GM21447 (cell line): ENCODE measurements at regions not wholly inside any gene's neighbourhood (a gene's known extent, or its start where the extent isn't known, plus 50 kb on each side); places are given as distances from the start of the nearest gene placed in this dataset.

Experiments used
- ATAC-seq: cut with Tn5 transposase; IDR thresholded peaks from one replicate; pipeline ENCODE4 v1.9.1; 2021; ENCODE audit not compliant: unreplicated experiment

DNA sequence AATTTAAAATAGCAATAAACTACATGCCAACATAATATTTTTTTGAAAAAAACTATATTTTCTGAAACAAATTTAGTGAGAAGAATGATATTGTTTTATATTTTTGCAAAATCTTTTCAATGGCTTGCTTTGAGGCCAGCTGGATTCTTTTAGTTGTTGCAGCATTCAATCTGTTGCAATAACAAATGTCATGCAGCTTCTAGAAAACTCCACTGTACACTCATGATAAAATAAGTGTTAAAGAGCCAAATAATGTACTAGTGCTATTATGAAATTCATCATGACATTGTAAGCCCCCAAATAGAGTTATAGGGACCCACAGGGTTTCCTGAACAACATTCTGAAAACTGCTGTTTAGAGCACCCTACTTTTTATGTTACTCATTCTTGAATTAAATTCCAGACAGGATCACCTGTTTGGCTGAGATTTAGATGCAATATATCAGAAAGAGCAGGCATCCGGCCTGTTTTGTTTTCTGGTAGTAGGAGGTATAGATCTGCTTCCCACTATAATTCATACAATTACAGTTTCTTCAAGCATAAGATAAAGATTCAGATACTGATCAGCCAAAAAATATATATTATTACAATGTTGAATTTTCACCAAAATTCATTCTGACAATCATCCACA is 703.0 kb upstream of the ZNF385D start:
- no peak for ATAC-seq

DNA sequence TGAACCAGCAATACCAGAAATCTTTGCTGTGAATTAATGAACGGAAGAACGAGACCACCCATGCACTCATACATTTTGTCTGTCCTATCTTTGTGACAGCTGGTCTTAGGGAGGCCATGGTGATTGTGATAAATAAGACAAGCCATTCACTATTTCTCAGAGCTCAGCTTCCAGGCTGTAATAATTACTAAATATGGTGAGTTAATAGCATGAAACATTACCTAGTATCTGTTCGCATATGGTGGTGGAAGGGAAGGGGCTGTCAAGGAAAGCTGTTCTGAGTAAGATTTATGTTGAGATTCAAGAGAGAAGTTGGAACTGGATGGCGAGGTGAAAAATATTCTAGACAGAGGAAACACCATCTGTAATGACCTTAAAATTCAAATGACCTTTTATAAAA is 719.0 kb upstream of the ZNF385D start:
- no peak for ATAC-seq

DNA sequence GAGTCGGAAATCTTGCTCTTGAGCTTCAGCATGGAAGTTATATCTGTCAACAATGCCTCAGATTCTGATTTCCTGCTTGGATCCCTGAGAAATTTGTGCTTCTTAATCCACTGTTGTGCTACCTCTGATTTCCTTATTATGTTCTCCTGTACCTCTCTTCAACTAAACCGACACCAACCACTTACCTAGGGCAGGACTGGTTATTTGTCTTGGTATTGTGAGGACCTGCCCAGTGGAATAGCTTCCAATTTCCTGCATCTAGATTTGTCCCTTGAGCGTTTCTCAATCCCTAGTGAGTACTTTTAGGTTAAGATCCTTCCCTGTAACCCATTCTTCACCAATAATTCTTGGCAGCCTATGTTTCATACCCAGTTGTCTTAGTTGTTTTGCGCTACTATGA is 720.5 kb upstream of the ZNF385D start:
- ATAC-seq = no peak

DNA sequence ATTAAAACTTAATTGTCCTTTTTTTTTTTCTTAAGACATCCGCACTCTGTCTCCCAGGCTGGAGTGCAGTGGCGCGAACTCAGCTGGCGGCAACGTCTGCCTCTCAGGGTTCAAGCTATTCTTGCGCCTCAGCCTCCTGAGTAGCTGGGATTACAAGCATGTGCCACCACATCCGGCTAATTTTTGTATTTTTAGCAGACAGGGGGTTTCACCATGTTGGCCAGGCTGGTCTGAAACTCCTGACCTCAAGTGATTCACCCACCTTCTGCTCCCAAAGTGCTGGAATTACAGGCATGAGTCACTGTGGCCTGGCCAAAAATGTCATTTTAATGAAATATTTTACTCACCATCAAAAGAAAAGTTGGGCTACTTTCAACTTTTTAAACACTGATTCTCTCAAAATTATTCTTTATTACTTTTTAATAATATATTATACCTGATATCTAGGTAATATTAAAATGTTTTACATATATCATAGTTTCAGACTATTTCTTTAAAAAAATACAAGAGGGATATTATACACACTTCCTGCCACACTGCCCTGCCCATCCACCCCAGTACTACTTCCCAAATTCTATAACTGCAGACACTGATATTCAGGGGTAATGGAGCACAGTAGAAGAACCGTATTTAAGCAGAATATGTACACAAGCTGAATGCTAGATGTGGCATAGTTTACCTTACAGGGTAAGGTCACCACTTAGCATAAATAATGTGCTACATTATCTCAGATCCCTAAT is 723.9 kb upstream of the ZNF385D start:
- ATAC-seq = no peak

DNA sequence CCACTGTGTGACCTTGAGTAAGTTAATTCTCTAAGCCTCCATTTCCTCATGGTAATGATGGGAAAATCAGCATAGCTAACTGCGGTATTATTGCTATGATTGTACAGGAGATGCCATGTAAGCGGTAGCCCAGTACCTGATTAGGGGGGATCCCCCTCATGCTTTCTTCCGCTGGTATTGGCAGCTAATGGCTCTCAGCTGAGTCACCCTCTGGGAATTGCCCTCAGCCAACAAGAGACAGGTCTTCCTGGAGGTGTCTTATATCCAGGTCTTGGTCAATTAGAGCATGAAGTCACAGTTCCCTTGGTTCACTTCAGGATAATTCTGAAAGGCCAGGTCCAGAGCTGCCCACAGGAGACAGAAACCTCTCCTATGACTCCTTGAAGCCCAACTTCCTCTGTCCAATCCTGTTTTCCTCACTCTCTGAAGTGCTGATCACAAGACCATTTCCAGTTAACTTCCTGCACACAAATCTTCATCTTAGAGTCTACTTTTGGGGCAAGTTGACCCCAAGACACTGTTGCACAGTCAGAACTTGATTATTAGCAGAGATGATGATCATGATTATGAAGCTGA is 724.7 kb upstream of the ZNF385D start:
- ATAC-seq = no peak

DNA sequence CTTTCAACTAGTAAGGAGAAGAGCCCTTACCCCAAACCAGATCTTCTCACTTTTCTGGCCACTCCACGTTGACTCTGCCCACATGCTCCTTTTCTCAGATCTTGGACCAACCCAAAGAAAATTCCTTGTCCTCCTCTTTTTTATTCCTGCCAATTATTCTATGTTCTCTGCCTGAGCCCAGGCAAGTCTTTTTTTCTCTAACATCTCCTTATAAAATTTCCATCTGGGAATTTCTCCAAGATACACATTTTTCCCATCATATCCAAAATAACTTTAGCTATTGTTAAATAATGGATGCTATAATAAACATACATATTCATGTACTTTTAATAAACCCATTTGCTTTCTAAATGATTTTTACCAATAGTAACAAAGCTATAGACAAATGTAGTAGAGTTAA is 726.0 kb upstream of the ZNF385D start:
- no peak for ATAC-seq

DNA sequence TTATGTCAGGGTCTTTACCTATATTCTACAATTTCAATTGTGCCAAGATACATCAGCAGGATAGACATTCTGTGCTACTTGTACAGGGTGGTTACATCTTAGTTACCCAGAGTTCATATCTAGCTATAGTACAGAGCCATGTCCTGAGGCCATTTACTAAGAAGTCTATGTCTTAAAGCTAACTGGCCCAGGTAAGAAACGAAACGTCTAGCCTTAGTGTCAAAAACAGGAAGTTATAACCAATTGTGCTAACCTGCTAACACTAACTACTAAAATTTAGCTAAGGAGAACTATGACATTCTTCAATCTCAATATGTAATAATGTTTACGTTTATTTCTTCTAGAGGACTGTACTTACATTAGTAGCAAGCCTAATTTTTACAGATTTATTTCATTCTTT is 717.2 kb upstream of the UBE2E2 start:
- ATAC-seq = no peak

DNA sequence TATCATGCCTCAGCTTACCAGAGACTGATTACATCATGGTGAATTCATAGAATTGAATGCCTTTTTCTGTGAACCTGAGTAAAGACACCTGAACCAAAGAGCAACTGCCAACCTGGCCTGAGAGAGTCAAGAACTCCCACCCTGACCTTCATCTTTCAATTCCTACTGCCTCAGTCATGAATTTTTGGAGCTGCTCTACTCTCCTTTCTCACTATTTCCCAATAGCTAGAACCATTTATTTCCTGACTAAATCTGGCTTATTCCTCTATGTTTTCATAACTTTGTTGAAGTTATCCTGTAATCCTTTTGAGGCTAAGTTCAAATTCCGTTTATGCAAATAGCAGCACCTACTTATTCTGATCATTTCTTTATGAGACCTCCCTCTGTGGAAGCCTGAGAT is 712.4 kb upstream of the UBE2E2 start:
- ATAC-seq = no peak

DNA sequence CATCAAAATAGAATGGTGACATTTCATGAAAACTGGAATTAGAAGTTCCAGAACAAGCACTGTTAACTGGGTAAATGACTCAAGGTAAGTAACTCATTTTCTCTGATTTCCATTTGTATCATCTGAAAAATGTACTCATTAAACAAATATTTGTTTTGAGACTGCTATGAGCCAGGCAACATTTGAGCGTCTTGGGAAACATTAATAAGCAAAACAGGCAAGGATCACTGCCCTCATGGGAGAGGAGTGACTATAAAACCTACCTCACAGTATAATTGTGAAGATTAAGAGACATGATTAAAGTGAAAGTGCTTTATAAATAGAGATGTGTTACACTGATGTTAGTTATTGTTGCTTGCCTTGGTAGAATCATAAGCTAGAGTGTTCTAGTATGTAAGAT is 711.8 kb upstream of the UBE2E2 start:
- ATAC-seq = no peak

DNA sequence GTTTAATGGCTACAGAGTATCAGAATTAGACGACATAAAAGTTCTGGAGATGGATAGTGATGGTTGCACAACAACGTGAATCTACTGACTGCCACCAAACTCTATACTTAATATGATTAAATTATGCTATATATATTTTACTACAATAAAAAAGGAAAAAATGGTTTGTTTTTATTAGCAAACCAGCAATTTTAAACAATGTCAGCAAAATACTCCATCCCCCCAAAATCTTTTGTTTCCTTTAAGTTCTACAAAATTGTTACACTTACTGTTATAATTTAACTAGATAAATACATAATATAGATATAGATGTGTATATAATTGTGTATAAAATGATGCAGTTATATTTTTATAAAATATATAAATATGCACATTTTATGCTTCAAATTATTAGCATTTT is 710.8 kb upstream of the UBE2E2 start:
- no peak for ATAC-seq

DNA sequence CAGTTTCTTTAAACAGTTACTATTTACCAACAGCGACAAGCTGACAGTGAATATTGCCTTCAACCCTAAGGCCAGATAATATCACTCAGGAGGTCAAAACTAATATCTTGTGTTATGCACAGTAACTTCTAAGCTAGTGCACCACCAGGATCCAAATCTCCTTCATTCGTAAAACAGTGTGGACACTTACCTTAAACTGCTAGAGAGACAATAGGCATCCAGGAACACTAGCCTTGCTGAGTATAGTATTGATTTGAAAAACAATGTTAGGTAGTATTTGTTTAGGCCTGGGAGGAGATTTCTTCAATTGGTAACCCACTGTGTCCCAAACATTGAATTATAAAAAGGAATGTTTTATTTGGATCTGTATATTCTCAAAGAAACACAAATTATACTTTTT is 707.9 kb upstream of the UBE2E2 start:
- ATAC-seq = no peak

DNA sequence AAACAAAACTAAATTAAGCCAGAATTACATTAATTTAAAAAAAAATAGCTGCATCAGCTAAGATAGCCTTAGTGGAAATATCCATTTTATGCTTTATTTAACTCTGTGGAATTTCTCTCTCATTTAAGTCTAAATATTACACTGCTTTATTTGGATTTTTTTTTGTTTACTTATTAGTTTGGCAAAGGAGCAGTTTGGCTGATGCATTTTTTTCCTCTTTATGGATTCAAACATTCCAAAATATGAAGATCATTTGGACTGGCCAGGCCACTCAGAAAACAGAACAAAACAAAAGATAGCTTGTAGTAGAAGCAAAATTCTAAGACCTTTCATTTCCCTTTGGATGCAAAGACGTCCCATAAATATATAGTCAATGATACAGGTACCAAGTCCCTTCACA is 707.3 kb upstream of the UBE2E2 start:
- no peak for ATAC-seq

DNA sequence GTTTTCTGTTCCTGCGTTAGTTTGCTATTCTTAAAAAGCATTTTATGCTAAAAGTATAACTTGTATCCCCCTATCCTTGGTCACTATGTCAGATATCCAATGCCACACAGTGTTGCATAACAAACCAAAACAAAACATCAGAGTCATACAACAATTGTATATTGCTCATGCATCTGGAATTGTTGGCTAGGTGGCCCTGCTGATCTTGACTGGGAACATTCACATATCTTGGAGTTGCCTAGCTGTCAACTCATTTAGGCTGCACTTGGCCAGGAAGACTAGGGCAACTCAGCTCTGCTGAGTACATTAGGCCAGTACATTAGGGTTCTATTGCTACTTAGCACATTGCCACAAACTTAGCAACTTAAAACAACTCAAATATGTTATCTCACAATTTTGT is 706.5 kb upstream of the UBE2E2 start:
- no peak for ATAC-seq

DNA sequence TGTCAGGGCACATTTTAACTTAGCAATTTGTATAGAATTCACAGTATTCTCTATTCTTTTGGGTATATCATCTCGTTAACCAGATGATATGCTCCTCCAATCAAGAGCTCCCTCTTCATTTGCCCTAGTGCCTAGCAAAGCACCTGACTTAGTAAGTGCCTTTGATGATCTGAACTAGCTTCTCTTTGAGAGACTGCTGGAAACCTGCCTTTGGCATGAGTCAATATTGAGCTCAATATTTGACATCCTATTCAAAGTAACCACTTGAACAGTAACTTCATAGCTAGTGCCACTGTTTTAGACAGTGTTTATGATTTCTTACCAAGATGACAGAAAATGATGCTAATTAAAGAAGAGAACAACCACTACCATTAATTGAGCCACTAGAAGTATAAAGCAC is 696.3 kb upstream of the UBE2E2 start:
- no peak for ATAC-seq

DNA sequence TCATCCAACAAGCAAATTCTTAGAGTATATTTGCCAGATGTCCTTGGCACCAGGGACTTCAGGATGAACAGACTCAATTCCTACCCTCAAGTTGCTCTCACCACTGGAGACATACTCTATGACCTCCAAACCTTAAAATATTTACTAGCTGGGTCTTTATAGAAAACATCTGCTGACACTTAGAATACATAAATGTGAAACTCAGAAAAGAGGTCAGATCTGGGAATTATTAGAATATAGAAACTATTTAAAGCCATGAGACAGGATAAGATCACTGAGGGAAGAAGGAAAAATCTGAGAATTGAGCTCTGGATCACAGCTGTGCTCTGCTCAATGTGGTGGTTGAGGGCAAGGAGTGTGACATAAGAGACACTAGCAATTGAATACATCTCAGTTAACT is 695.4 kb upstream of the UBE2E2 start:
- no peak for ATAC-seq

DNA sequence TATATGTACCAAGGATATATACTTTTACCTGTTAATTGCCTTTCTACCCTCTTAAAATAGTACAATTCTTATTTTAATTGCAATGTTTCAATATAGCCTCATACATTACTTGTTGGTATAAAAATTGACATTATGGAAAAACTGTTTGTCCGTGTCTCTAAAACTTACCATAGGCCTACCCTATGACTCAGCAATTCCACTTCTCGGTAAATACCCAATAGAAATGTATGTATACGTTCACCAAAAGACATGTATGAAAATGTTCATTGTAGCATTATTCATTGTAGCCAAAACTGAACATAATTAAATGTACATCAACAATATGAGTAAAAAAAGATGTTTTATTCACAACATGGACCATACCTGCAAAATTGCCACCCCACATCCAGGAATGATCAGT is 679.2 kb upstream of the UBE2E2 start:
- no peak for ATAC-seq

DNA sequence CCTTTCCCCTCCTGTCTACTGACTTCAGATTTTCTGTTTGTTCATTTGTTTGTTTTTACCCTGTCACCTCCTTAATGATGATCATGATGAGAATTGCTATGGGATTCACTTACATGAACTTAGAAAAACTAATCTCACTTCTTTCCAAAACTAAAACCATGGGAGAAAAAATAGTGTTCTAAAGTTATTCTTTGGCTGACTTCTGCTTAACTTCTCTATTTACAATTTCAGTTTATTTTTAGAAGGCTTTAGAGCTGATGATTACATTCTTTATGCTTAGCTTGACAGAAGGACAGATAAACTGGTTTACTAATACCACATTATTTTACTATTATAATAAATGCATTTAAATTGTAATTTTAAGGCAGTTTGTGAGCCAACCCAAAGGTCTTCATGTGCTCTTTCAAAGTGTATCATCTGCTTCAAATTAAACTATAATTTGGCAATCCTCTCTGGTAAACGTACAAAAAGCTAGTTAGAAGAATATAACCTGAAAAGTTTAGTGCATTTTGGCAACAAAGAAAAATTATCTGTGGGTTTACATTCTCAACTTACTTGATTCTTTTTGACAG is 676.8 kb upstream of the UBE2E2 start:
- ATAC-seq = no peak

DNA sequence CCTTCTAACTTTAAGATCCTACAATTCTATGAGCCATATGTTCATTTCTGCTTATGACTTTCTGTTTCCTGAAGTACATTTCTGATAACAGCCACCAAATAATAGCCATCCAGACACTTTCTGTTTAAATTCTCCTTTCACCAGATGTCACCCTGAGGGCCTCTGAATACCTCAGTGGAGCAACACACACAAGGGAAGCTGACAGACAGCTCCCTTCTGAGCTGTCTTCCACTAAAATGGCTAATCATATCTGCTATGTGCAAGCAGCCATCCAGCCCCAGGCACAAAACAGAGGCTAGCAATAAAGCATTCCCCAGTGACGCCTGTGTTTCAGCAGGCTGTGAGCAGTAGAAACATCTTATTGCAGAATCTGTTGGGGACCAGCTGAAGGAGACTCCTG is 666.6 kb upstream of the UBE2E2 start:
- no peak for ATAC-seq

DNA sequence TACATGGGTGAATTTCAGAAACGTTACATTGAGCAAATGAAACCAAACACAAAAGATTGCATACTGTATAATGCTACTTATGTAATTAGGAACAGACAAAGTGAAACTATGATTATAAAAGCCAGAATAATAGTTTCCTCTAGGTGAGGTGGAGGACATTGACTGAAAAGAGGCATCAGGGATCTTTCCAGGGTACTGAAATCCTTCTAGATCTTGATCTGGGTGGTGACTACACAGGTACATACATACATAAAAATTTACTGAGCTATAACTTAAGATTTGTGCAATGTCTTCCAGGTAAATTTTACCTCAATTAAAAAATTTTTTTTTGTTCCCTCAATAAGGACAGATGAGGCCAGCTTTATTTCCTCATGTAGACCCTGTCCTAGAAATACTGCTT is 665.6 kb upstream of the UBE2E2 start:
- ATAC-seq = no peak

DNA sequence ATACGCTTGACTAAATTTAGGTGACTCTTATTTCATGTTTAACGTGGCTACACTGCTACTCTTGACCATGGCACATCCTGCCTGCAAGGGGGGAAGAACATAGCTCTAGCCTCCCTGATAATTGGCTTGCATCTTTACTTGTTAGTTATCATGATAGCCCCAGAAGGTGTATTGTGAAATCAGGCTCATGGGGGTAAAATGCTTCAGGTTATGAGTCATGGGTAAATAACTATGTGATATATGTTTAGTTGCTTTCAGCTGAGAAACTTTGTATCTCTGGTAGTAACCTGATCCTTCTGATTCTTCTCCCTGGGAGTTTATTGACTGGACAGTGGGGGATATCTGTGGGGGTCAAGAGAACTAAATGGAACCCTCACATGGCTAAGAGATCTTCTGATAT is 660.8 kb upstream of the UBE2E2 start:
- no peak for ATAC-seq

DNA sequence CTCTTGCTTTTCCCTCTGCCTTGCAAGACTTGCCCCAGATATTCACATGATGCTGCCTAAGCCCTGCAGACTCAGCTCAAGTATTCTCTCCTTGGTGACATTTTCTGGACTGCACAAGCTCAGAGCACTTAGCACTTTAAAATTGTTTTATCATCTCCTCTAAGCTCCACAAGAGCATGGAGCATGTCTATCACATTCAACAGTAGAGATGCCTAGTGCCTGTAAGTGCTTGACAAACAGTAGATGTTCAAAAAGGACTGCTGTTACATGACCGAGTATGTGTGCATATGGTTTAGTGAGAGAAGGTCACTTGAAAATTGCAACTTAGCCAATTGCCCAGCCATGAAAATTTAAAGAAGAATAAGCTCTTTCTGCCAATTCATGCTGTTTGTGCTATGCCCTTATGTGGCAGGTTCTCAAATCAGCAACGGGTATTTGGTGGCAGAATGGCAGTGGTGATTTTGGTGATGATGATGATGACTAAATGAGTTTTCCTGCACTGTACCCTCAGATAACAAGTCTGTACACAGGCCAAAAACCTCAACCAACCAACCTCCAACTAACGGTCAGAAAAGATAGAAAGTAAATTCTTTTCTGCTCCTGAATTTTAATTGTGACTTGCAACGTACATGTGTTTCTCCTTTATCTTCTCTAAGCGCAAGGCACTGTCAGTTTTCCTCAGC is 647.2 kb upstream of the UBE2E2 start:
- ATAC-seq = no peak

DNA sequence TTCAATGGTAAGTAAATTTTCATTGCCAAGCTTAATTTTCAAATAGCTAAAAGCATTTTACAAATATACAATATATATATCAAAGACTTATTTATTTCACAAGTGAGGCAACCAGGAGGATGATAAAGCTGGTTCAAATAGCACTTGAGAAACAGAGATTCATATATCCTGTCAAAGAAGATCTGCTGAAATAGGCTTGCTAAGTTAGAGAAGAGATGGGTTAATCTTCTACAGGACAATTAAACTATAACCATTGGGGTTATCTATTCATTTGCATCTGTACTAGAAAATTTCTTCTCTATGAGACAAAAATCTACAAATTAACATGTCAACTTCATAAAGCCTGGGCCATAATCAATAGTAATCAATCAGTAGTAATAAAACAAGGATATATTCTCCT is 637.7 kb upstream of the UBE2E2 start:
- no peak for ATAC-seq
